ENCODE measurements at regions not wholly inside any gene's neighbourhood (a gene's known extent, or its start where the extent isn't known, plus 50 kb on each side); places are given as distances from the start of the nearest gene placed in this dataset.

GRCh38 chr5:109246841-109247592 is 162.8 kb downstream of the PJA2 start:
- intact Hi-C loops (cut with micrococcal nuclease; ENCODE audit: unreplicated experiment), result no loop called here
- H3K9me2 ChIP-seq (ENCODE audit: insufficient read depth, low read length), result no peaks in the 10 kb centered on the region
- no peaks in the 10 kb centered on the region for H3K4me1 ChIP-seq (ENCODE audit: insufficient read depth, low read length, poor library complexity, severe bottlenecking)
- TF ChIP-seq EZH2phosphoT487 (IDR thresholded peaks at IDR 0.05; ENCODE audit: borderline replicate concordance, low read depth, low read length) (no peak), CTCF (conservative IDR thresholded peaks at IDR 0.05; ENCODE audit: low read length) (no peak)
- H3K79me2 ChIP-seq (ENCODE audit: insufficient read depth, low read depth, low read length), result no peaks in the 10 kb centered on the region
- CTCF ChIA-PET (ENCODE audit: unreplicated experiment), result no interaction called here
- no peaks in the 10 kb centered on the region for H4K20me1 ChIP-seq (ENCODE audit: insufficient read depth, low read length)
- no peak overlapping the region for H3K27ac ChIP-seq (ENCODE audit: low read depth, low read length, poor library complexity, severe bottlenecking)
- H3K36me3 ChIP-seq (ENCODE audit: insufficient read depth, low read length), result no peaks in the 10 kb centered on the region
- H3K4me3 ChIP-seq (ENCODE audit: low read depth, low read length, poor library complexity, severe bottlenecking), result no peak overlapping the region
- no peak for DNase-seq (ENCODE audit: low spot score)
- POLR2A ChIA-PET, result no interaction called here
- H3K9me3 ChIP-seq (ENCODE audit: low read length), result peaks cover 9% of the 10 kb centered on the region; the same call in 1 of the 2 replicates
- BruUV-seq (replicated peaks), result no TSS peak
- no peak overlapping the region for H2AFZ ChIP-seq (ENCODE audit: low read length)
- no peak overlapping the region for H3K4me2 ChIP-seq (ENCODE audit: low read length)
